Panc1 (cell line): ENCODE measurements at regions not wholly inside any gene's neighbourhood (a gene's known extent, or its start where the extent isn't known, plus 50 kb on each side); places are given as distances from the start of the nearest gene placed in this dataset.

ENCODE experiments used
- ATAC-seq: fragments of 200-7000 bp; cut with Tn5 transposase; 2 replicates; pipeline ENCODE4 v1.9.1; 2020; ENCODE audit warnings: mild to moderate bottlenecking, moderate library complexity
- BruUV-seq: library from RNA; stranded (reverse); fragments of 400-500 nt; replicated peaks from 2 replicates; lab custom pipeline; 2021; lab: Mats Ljungman, UMichigan
- CTCF ChIA-PET: fragments of 300-600 bp; sonication (Branson Sonifier 250); formaldehyde crosslinking; loops from one replicate; lab custom pipeline; 2022; ENCODE audit warnings: antibody characterized with exemption; lab: Charles Lee
- POLR2A ChIA-PET: fragments of 300-600 bp; sonication (Branson Sonifier 250); formaldehyde crosslinking; loops from one replicate; lab custom pipeline; 2022; ENCODE audit warnings: antibody characterized with exemption; lab: Charles Lee
- DNase-seq: peaks from one replicate; pipeline ENCODE4 v3.0.0-alpha.2; 2010; ENCODE audit warnings: low read depth, low spot score
- H3K27ac ChIP-seq: 2 replicates; pipeline ENCODE4 v1.5.1; 2011; ENCODE audit warnings: mild to moderate bottlenecking, low read length, inconsistent platforms
- H3K27me3 ChIP-seq: fragments of 200-500 bp; sonication (Bioruptor generic); 2 replicates; pipeline ENCODE4 v1.6.0; 2014; ENCODE audit warnings: low read length, inconsistent platforms; ENCODE audit not compliant: control insufficient read depth, insufficient read depth
- H3K36me3 ChIP-seq: fragments of 200-500 bp; sonication (Bioruptor generic); 2 replicates; pipeline ENCODE4 v1.5.1; 2014; ENCODE audit warnings: inconsistent platforms, mild to moderate bottlenecking, low read length, moderate library complexity; ENCODE audit not compliant: control insufficient read depth, insufficient read depth
- H3K4me1 ChIP-seq: 2 replicates; pipeline ENCODE4 v1.5.1; 2011; ENCODE audit warnings: inconsistent platforms, mild to moderate bottlenecking, low read length, moderate library complexity; ENCODE audit not compliant: control insufficient read depth, insufficient read depth
- H3K4me3 ChIP-seq, 2 experiments: 2 replicates each; pipeline ENCODE4 v1.5.1; 2011 to 2012; ENCODE audit warnings: low read depth in 2 of 2, low read length in 2 of 2, mild to moderate bottlenecking in 2 of 2, inconsistent platforms in 1 of 2, moderate library complexity in 1 of 2
- H3K9me3 ChIP-seq: fragments of 200-500 bp; sonication (Bioruptor generic); 2 replicates; pipeline ENCODE4 v1.5.1; 2014; ENCODE audit warnings: low read depth, mild to moderate bottlenecking, inconsistent platforms, low read length, moderate library complexity; ENCODE audit not compliant: control insufficient read depth, insufficient read depth
- CTCF ChIP-seq: fragments of 450-650 bp; IDR thresholded peaks from 2 replicates; pipeline ENCODE4 v1.5.1; 2017; ENCODE audit warnings: mild to moderate bottlenecking
- POLR2AphosphoS5 ChIP-seq: IDR thresholded peaks from 2 replicates; pipeline ENCODE4 v1.6.1; 2012; ENCODE audit warnings: mild to moderate bottlenecking, low read depth, low read length, moderate library complexity
- REST ChIP-seq, 2 experiments: IDR thresholded peaks; 2 replicates each; pipeline ENCODE4 v1.6.1; 2011 to 2012; ENCODE audit warnings: low read depth in 2 of 2, control low read depth in 1 of 2, low read length in 1 of 2, mild to moderate bottlenecking in 1 of 2, moderate library complexity in 1 of 2; ENCODE audit not compliant: insufficient read depth in 1 of 2
- SIN3A ChIP-seq: IDR thresholded peaks from 2 replicates; pipeline ENCODE4 v1.6.1; 2012; ENCODE audit warnings: low read depth, mild to moderate bottlenecking, low read length, moderate library complexity, borderline replicate concordance; ENCODE audit not compliant: insufficient read depth
- TCF7L2 ChIP-seq: IDR thresholded peaks from 2 replicates; pipeline ENCODE4 v1.6.1; 2011; ENCODE audit warnings: mild to moderate bottlenecking, low read depth, low read length, inconsistent platforms
- in situ Hi-C: cut with HindIII; loops from 2 replicates; pipeline ENCODE4 v1.10.0; 2016; ENCODE audit warnings: low sequenced_read_pairs, low pct_unique_long_range_greater_than_20kb
- intact Hi-C: fragments of 100-400 bp; cut with micrococcal nuclease; formaldehyde crosslinking; loops from one replicate; pipeline ENCODE4 v1.10.0; 2022; ENCODE audit not compliant: unreplicated experiment

GRCh38 chr11:70647188-70648166 is 249.1 kb downstream of the CTTN start:
- ATAC-seq (no peak), DNase-seq (no peak)
- H3K9me3 ChIP-seq, result no peaks in the 10 kb centered on the region
- intact Hi-C loops (no loop called here), in situ Hi-C loops (no loop called here)
- no peak overlapping the region for H3K4me3 ChIP-seq
- BruUV-seq, result no TSS peak
- H3K27ac ChIP-seq, result no peak overlapping the region
- H3K27me3 ChIP-seq, result peaks cover 9% of the 10 kb centered on the region; the same call in 1 of the 2 replicates
- H3K4me1 ChIP-seq, result no peaks in the 10 kb centered on the region
- no peaks in the 10 kb centered on the region for H3K36me3 ChIP-seq
- ChIA-PET CTCF (no interaction called here), POLR2A (interaction anchor here (0.6 kb wide), 1 partner anchor 203 kb away, joined by 3 read pairs; no protein-coding TSS in a partner anchor)
- no peak for TF ChIP-seq SIN3A
- TF ChIP-seq REST (IDR thresholded peaks at IDR 0.05; ENCODE audit: insufficient read depth in 1 of 2, low read depth in 2 of 2, low read length in 1 of 2), result no peak

- ChIA-PET POLR2A (no interaction called here), CTCF (no interaction called here)
- ATAC-seq (peak; percentile 75), DNase-seq (peak; percentile 10)
- intact Hi-C loops, result no loop called here
- no TSS peak for BruUV-seq
- in situ Hi-C loops, result no loop called here
- no peak overlapping the region for H3K4me3 ChIP-seq
- H3K27ac ChIP-seq, result no peak overlapping the region
- no peaks in the 10 kb centered on the region for H3K4me1 ChIP-seq
- TF ChIP-seq TCF7L2 (no peak), REST (IDR thresholded peaks at IDR 0.05; ENCODE audit: insufficient read depth in 1 of 2, low read depth in 2 of 2, low read length in 1 of 2) (peak; percentile 100), SIN3A (peak; percentile 85; the same call in 1 of the 2 replicates), CTCF (no peak), POLR2AphosphoS5 (no peak)
- peaks cover 6% of the 10 kb centered on the region; the same call in 1 of the 2 replicates for H3K27me3 ChIP-seq
- no peaks in the 10 kb centered on the region for H3K36me3 ChIP-seq
- no peaks in the 10 kb centered on the region for H3K9me3 ChIP-seq
Observed at GRCh38 chr11:70650075-70650909, 252.0 kb downstream of the CTTN start.
